ENCODE measurements at regions not wholly inside any gene's neighbourhood (a gene's known extent, or its start where the extent isn't known, plus 50 kb on each side); places are given as distances from the start of the nearest gene placed in this dataset.

GRCh38 chr1:218659911-218660677 lies 315.0 kb downstream of the TGFB2 start:
- TF ChIP-seq CTCF (conservative IDR thresholded peaks at IDR 0.05), result no peak
- Mint-ChIP-seq H3K4me3 (no peak overlapping the region), H3K9me3 (peaks cover 9% of the 10 kb centered on the region), H3K27me3 (no peaks in the 10 kb centered on the region), H3K27ac (peak overlapping the region; percentile 72), H3K36me3 (no peaks in the 10 kb centered on the region), H3K4me1 (ENCODE audit: unreplicated experiment) (peaks cover 12% of the 10 kb centered on the region)
- no peak for DNase-seq (ENCODE audit: extremely low spot score, unreplicated experiment)

- no peak overlapping the region for H3K4me3 Mint-ChIP-seq
- H3K4me1 Mint-ChIP-seq (ENCODE audit: unreplicated experiment), result peaks cover 12% of the 10 kb centered on the region
- no peaks in the 10 kb centered on the region for H3K36me3 Mint-ChIP-seq
- DNase-seq (ENCODE audit: extremely low spot score, unreplicated experiment), result no peak
- H3K9me3 Mint-ChIP-seq, result peaks cover 9% of the 10 kb centered on the region
- peak overlapping the region; percentile 72 for H3K27ac Mint-ChIP-seq
- H3K27me3 Mint-ChIP-seq, result no peaks in the 10 kb centered on the region
- no peak for TF ChIP-seq CTCF (conservative IDR thresholded peaks at IDR 0.05)
Observed at GRCh38 chr1:218660678-218661053, 315.5 kb downstream of the TGFB2 start.

DNA sequence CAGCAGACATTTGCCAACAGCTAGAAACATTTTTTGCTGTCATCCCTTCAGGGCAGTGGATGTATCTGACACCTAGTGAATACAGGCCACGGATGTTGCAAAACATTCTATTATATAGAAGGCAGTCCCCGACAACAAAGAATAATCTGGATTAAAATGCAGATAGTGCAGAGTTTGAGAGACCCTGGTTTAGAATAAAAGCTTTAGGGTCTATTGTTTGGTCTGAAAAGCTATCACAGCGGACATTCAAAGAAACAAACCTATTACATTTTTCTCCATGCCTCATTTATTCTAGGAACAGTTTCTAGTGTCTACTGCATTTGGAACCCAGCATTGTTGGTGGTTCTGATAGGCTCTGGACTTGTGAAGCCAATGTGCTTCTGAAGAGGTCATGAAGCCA lies 316.3 kb downstream of the TGFB2 start:
- H3K36me3 Mint-ChIP-seq, result no peaks in the 10 kb centered on the region
- no peak overlapping the region for H3K4me3 Mint-ChIP-seq
- no peak overlapping the region for H3K27ac Mint-ChIP-seq
- peaks cover 9% of the 10 kb centered on the region for H3K9me3 Mint-ChIP-seq
- no peak for TF ChIP-seq CTCF (conservative IDR thresholded peaks at IDR 0.05)
- peaks cover 12% of the 10 kb centered on the region for H3K4me1 Mint-ChIP-seq (ENCODE audit: unreplicated experiment)
- H3K27me3 Mint-ChIP-seq, result no peaks in the 10 kb centered on the region
- DNase-seq (ENCODE audit: extremely low spot score, unreplicated experiment), result no peak

DNA sequence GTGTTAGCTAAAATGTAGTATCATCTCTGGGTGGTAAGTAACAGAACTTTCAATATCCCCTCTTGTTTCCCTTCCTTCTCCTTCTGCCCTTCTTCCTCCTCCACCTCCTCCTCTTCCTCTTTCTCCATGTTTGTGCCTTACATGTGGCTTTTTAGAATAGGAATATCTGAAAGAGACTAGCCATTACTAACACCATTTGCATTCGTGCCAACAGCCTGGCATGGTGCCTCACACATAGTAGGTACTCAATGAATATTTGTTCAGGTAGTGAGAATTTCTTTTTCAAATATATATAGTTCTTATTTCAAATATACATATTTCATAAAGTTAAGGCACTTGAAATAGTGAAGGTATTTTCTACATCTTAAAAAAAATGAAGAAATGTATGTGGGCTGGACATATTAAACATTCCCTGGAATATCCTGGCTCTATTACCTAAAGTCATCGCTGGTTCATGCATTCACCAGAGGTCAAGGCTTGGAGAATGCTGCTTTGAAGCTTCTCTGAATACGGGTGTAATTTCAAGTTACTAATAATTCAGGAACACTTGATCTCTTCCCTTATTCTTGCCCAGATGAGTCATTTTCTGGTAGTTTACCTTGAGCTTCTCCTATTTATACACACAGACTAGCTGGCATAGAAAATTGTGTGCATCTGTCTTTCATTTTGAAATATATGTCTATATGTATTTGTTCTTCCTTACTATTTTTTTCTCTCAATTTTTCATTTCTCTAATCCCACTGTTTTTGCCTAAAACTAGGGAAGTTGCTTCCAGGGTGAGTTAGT lies 319.4 kb downstream of the TGFB2 start:
- H3K9me3 Mint-ChIP-seq, result peaks cover 5% of the 10 kb centered on the region
- H3K36me3 Mint-ChIP-seq, result no peaks in the 10 kb centered on the region
- H3K4me1 Mint-ChIP-seq (ENCODE audit: unreplicated experiment), result peaks cover 12% of the 10 kb centered on the region
- TF ChIP-seq CTCF (conservative IDR thresholded peaks at IDR 0.05), result no peak
- DNase-seq (ENCODE audit: extremely low spot score, unreplicated experiment), result no peak
- H3K4me3 Mint-ChIP-seq, result no peak overlapping the region
- no peak overlapping the region for H3K27ac Mint-ChIP-seq
- no peaks in the 10 kb centered on the region for H3K27me3 Mint-ChIP-seq

GRCh38 chr1:218665221-218665620 lies 320.1 kb downstream of the TGFB2 start:
- peaks cover 12% of the 10 kb centered on the region for H3K4me1 Mint-ChIP-seq (ENCODE audit: unreplicated experiment)
- no peak overlapping the region for H3K4me3 Mint-ChIP-seq
- TF ChIP-seq CTCF (conservative IDR thresholded peaks at IDR 0.05), result no peak
- no peak for DNase-seq (ENCODE audit: extremely low spot score, unreplicated experiment)
- H3K27me3 Mint-ChIP-seq, result no peaks in the 10 kb centered on the region
- no peak overlapping the region for H3K27ac Mint-ChIP-seq
- H3K9me3 Mint-ChIP-seq, result peaks cover 5% of the 10 kb centered on the region
- H3K36me3 Mint-ChIP-seq, result no peaks in the 10 kb centered on the region
